ENCODE measurements at regions not wholly inside any gene's neighbourhood (a gene's known extent, or its start where the extent isn't known, plus 50 kb on each side); places are given as distances from the start of the nearest gene placed in this dataset.

DNA sequence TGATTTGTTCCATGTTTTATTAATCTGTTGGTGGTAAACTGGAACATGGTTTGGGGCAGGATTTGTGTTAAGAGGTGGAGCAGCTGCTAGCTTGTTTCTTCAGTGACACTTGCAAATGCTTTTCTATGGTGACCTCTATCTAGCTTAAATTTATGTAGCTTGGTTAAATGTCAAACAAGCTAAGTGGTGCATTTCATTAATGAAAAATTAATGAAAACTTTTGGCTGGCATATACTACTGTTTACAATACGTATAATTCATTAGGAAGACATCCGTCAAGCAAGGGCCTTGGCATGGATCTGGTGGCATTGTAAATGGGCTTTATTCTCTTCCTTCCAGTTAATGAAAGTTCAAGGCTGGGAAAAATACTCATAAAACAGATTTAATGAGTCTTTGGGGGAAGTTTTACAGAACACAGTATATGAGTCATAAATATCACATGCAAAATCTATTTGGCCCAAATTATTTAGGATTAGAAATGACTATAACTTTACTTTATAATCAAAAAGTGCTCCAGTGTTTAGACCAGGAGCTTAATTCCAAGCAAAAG is 807.7 kb upstream of the SEL1L start:
- no peak for TF ChIP-seq POLR2A (IDR thresholded peaks at IDR 0.05)
- TF ChIP-seq, protein P1, sequence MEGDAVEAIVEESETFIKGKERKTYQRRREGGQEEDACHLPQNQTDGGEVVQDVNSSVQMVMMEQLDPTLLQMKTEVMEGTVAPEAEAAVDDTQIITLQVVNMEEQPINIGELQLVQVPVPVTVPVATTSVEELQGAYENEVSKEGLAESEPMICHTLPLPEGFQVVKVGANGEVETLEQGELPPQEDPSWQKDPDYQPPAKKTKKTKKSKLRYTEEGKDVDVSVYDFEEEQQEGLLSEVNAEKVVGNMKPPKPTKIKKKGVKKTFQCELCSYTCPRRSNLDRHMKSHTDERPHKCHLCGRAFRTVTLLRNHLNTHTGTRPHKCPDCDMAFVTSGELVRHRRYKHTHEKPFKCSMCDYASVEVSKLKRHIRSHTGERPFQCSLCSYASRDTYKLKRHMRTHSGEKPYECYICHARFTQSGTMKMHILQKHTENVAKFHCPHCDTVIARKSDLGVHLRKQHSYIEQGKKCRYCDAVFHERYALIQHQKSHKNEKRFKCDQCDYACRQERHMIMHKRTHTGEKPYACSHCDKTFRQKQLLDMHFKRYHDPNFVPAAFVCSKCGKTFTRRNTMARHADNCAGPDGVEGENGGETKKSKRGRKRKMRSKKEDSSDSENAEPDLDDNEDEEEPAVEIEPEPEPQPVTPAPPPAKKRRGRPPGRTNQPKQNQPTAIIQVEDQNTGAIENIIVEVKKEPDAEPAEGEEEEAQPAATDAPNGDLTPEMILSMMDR (IDR thresholded peaks at IDR 0.05): no peak
- no peak for TF ChIP-seq EP300 (IDR thresholded peaks at IDR 0.05)

All from ovary (tissue), 3 donors.